Gastroesophageal sphincter (tissue), 3 donors: ENCODE measurements at regions not wholly inside any gene's neighbourhood (a gene's known extent, or its start where the extent isn't known, plus 50 kb on each side); places are given as distances from the start of the nearest gene placed in this dataset.

Experiments used
- CTCF ChIP-seq, 4 experiments: fragments of 200-600 bp in 2 of 4; fragments of 450-650 bp in 2 of 4; sonication (generic) in 1 of 4; IDR thresholded peaks; one replicate each; pipeline ENCODE4 v1.5.1; 2017 to 2019; ENCODE audit warnings: antibody characterized with exemption in 4 of 4, mild to moderate bottlenecking in 2 of 4, moderate library complexity in 2 of 4
- EP300 ChIP-seq: sonication (generic); formaldehyde crosslinking; IDR thresholded peaks from one replicate; pipeline ENCODE4 v1.6.1; 2017; ENCODE audit warnings: antibody characterized with exemption, mild to moderate bottlenecking
- POLR2A ChIP-seq, 2 donors: fragments of 450-650 bp; IDR thresholded peaks; one replicate each; pipeline ENCODE4 v1.6.1; 2017; ENCODE audit warnings: antibody characterized with exemption in 2 of 2, mild to moderate bottlenecking in 2 of 2, moderate library complexity in 1 of 2
- POLR2AphosphoS5 ChIP-seq: sonication (generic); formaldehyde crosslinking; IDR thresholded peaks from one replicate; pipeline ENCODE4 v1.6.1; 2017; ENCODE audit warnings: antibody characterized with exemption

- no peak for TF ChIP-seq POLR2AphosphoS5
- no peak for TF ChIP-seq POLR2A (IDR thresholded peaks at IDR 0.05)
- TF ChIP-seq CTCF (IDR thresholded peaks at IDR 0.05), result no peak
- TF ChIP-seq EP300, result no peak
Observed at GRCh38 chr1:221851336-221851735, 109.4 kb upstream of the DUSP10 start.
